ENCODE measurements at regions not wholly inside any gene's neighbourhood (a gene's known extent, or its start where the extent isn't known, plus 50 kb on each side); places are given as distances from the start of the nearest gene placed in this dataset.

- TF ChIP-seq CTCF (IDR thresholded peaks at IDR 0.05) (no peak), POLR2A (IDR thresholded peaks at IDR 0.05) (no peak)
Measured at GRCh38 chr7:15778191-15778590, 91.7 kb upstream of the MEOX2 start.
